GM12874 (cell line): ENCODE measurements at regions not wholly inside any gene's neighbourhood (a gene's known extent, or its start where the extent isn't known, plus 50 kb on each side); places are given as distances from the start of the nearest gene placed in this dataset.

Experiments used
- CTCF ChIP-seq: IDR thresholded peaks from 2 replicates; pipeline ENCODE4 v1.5.1; 2011; ENCODE audit warnings: low read depth, mild to moderate bottlenecking, control low read depth, low read length, moderate library complexity; ENCODE audit not compliant: insufficient read depth

GRCh38 chr2:220579452-220579851 is 952.0 kb downstream of the SLC4A3 start:
- TF ChIP-seq CTCF, result no peak

- no peak for TF ChIP-seq CTCF
Measured at GRCh38 chr2:220580113-220580512, 952.7 kb downstream of the SLC4A3 start.

GRCh38 chr2:220583725-220584124 is 956.3 kb downstream of the SLC4A3 start:
- TF ChIP-seq CTCF, result no peak

GRCh38 chr2:220585241-220585640 is 957.8 kb downstream of the SLC4A3 start:
- TF ChIP-seq CTCF, result no peak

- TF ChIP-seq CTCF, result no peak
Measured at GRCh38 chr2:220586980-220587530, 959.6 kb downstream of the SLC4A3 start.

- TF ChIP-seq CTCF, result no peak
Measured at GRCh38 chr2:220588148-220588547, 960.7 kb downstream of the SLC4A3 start.

GRCh38 chr2:220590476-220590875 is 963.0 kb downstream of the SLC4A3 start:
- no peak for TF ChIP-seq CTCF

GRCh38 chr2:220593526-220593925 is 966.1 kb downstream of the SLC4A3 start:
- TF ChIP-seq CTCF, result no peak
